Heart left ventricle (tissue), 13 donors: ENCODE measurements at regions not wholly inside any gene's neighbourhood (a gene's known extent, or its start where the extent isn't known, plus 50 kb on each side); places are given as distances from the start of the nearest gene placed in this dataset.

Experiments
- CTCF ChIP-seq, 12 donors: fragments of 200-600 bp; sonication (generic) in 4 of 12; IDR thresholded peaks; one replicate each; pipeline versions ENCODE4 v1.5.0 to v1.8.0; 2018 to 2022; ENCODE audit warnings: antibody characterized with exemption in 12 of 12, mild to moderate bottlenecking in 5 of 12
- POLR2A ChIP-seq, 2 donors: fragments of 450-650 bp; IDR thresholded peaks; one replicate each; pipeline ENCODE4 v1.6.1; 2017; ENCODE audit warnings: antibody characterized with exemption in 2 of 2, mild to moderate bottlenecking in 2 of 2, moderate library complexity in 2 of 2
- donor health status: ischemic (EF 13 %, LVEDD 7.1; RV severe dilation, severe dysfunction).
- donor health status: DM: no; HTN: yes; CAD: no.
- donor health status: DM: no; HTN: no; CAD: no.
- donor health status: ischemic (EF 25% LVEDD 6.9; RV normal size, moderate dysfunction).
- donor health status: ischemic (EF 25% LVEDD 5.7; RV mildly dilated, moderate dysfunction).
- donor health status: ischemic (EF 35%, LVEDD 5.7; RV mildly dilated, moderate dysfunction).
- donor health status: nonischemic (EF 11% LVEDD 7.7; RV severe dilation, severe dysfunction).
- donor health status: DM: yes; HTN: yes; CAD: no.
- donor health status: PGD.
- donor health status: ischemic (EF 29% LVEDD 5.4; RV normal size, mild dysfunction).
- donor health status: nonischemic (EF 23%, LVEDD 6.1; RV moderate dilation, normal function).

- no peak for TF ChIP-seq POLR2A (IDR thresholded peaks at IDR 0.05)
- TF ChIP-seq CTCF (IDR thresholded peaks at IDR 0.05): no peak
These were observed 71.1 kb downstream of the RTL6 start for GRCh38 chr22:44426981-44427380.
